Heart right ventricle (tissue), 16 donors: ENCODE measurements at regions not wholly inside any gene's neighbourhood (a gene's known extent, or its start where the extent isn't known, plus 50 kb on each side); places are given as distances from the start of the nearest gene placed in this dataset.

Experiments used
- ATAC-seq, 8 donors: fragments of 200-7000 bp; cut with Tn5 transposase; one replicate each; pipeline ENCODE4 v1.9.1; 2020; ENCODE audit warnings: mild to moderate bottlenecking in 8 of 8, moderate library complexity in 8 of 8, moderate number of reproducible peaks in 1 of 8
- DNase-seq, 2 donors: peaks; one replicate each; pipeline ENCODE4 v3.0.0-alpha.2; 2020
- H3K27ac ChIP-seq, 10 donors: fragments of 200-600 bp; sonication (generic) in 2 of 10; one replicate each; pipeline versions ENCODE4 v1.5.0 to v1.8.0; 2020 to 2022; ENCODE audit warnings: mild to moderate bottlenecking in 3 of 10
- H3K27me3 ChIP-seq, 7 donors: fragments of 200-600 bp; one replicate each; pipeline ENCODE4 v1.8.0; 2021 to 2022; ENCODE audit warnings: mild to moderate bottlenecking in 2 of 7
- H3K36me3 ChIP-seq, 9 donors: fragments of 200-600 bp; sonication (generic) in 1 of 9; one replicate each; pipeline versions ENCODE4 v1.5.0 to v1.8.0; 2020 to 2022; ENCODE audit warnings: mild to moderate bottlenecking in 2 of 9
- H3K4me1 ChIP-seq, 9 donors: fragments of 200-600 bp; sonication (generic) in 1 of 9; one replicate each; pipeline versions ENCODE4 v1.5.0 to v1.8.0; 2020 to 2022; ENCODE audit warnings: mild to moderate bottlenecking in 4 of 9
- H3K4me3 ChIP-seq, 10 donors: fragments of 200-600 bp; sonication (generic) in 2 of 10; one replicate each; pipeline versions ENCODE4 v1.5.0 to v1.8.0; 2020 to 2022; ENCODE audit warnings: mild to moderate bottlenecking in 7 of 10, moderate library complexity in 2 of 10
- H3K9me3 ChIP-seq, 11 donors: fragments of 200-600 bp in 10 of 11; sonication (generic) in 2 of 11; one replicate each; pipeline versions ENCODE4 v1.5.0 to v1.8.0; 2013 to 2022; ENCODE audit warnings: mild to moderate bottlenecking in 2 of 11, control low read depth in 1 of 11, moderate library complexity in 1 of 11
- CTCF ChIP-seq, 9 donors: fragments of 200-600 bp; sonication (generic) in 2 of 9; IDR thresholded peaks; one replicate each; pipeline versions ENCODE4 v1.5.0 to v1.8.0; 2021 to 2022; ENCODE audit warnings: antibody characterized with exemption in 9 of 9, mild to moderate bottlenecking in 5 of 9, moderate library complexity in 1 of 9
- WGBS, 2 donors: extraction: QIAGEN DNeasy Blood & Tissue Kit; methylation state at CpG; one replicate each; pipeline ENCODE4 v1.1.7; 2013; ENCODE audit warnings: inconsistent platforms in 1 of 2; 5-methylcytosine and 5-hydroxymethylcytosine counted together
- intact Hi-C, 10 donors: fragments of 100-400 bp; cut with DNase I; formaldehyde crosslinking; loops; one replicate each; pipeline versions ENCODE4 v1.11.1 to v1.14.2; 2022
- donor health status: Arrhythmogenic right ventricular cardiomyopathy.
- donor health status: ischemic (EF 13 %, LVEDD 7.1; RV severe dilation, severe dysfunction).
- donor health status: healthy with polysubstance abuse.
- donor health status: DM: no; HTN: yes; CAD: no.
- donor health status: DM: no; HTN: no; CAD: no.
- donor health status: ischemic (EF 25% LVEDD 6.9; RV normal size, moderate dysfunction).
- donor health status: ischemic (EF 25% LVEDD 5.7; RV mildly dilated, moderate dysfunction).
- donor health status: healthy.
- donor health status: DM: yes; HTN: yes; CAD: no.
- donor health status: Ischemic cardiomyopathy.
- donor health status: ischemic (EF 35%, LVEDD 5.7; RV mildly dilated, moderate dysfunction).
- donor health status: nonischemic (EF 11% LVEDD 7.7; RV severe dilation, severe dysfunction).
- donor health status: DM: yes; HTN: yes; CAD: no.
- donor health status: PGD.
- donor health status: ischemic (EF 29% LVEDD 5.4; RV normal size, mild dysfunction).
- donor health status: nonischemic (EF 23%, LVEDD 6.1; RV moderate dilation, normal function).

- no peak for TF ChIP-seq CTCF (IDR thresholded peaks at IDR 0.05)
- peak in 1 of 8 donors; percentile 34 for ATAC-seq
- Histone ChIP-seq H3K9me3 (no peaks in the 10 kb centered on the region), H3K27ac (peak overlapping the region in 2 of 10 donors; percentile 18 to 23), H3K27me3 (no peaks in the 10 kb centered on the region), H3K4me1 (peaks cover 0 to 20% (median 11%) of the 10 kb centered on the region in 9 donors), H3K36me3 (no peaks in the 10 kb centered on the region), H3K4me3 (no peak overlapping the region)
- DNase-seq = no peak
- WGBS, 2 donors = 61 to 65% methylated on average over 4 of the region's 4 CpGs
- intact Hi-C loops = no loop called here
These were observed 253.5 kb downstream of the QKI start for GRCh38 chr6:163668061-163668426.

GRCh38 chr6:163667372-163668060, 253.0 kb downstream of the QKI start:
- Histone ChIP-seq H3K36me3 (no peaks in the 10 kb centered on the region), H3K4me3 (no peak overlapping the region), H3K27me3 (no peaks in the 10 kb centered on the region), H3K27ac (peak overlapping the region in 2 of 10 donors; percentile 18 to 64), H3K4me1 (peaks cover 0 to 20% (median 11%) of the 10 kb centered on the region in 9 donors), H3K9me3 (no peaks in the 10 kb centered on the region)
- DNase-seq (peak in 1 of 2 donors; percentile 59), ATAC-seq (peak; percentile 37 to 82 (median 77))
- no peak for TF ChIP-seq CTCF (IDR thresholded peaks at IDR 0.05)
- 57 to 71% methylated on average over 13 of the region's 13 CpGs for WGBS, 2 donors
- intact Hi-C loops = no loop called here

GRCh38 chr6:163665464-163665863, 250.9 kb downstream of the QKI start:
- TF ChIP-seq CTCF (IDR thresholded peaks at IDR 0.05) = no peak
- H3K9me3 ChIP-seq = no peaks in the 10 kb centered on the region
- WGBS, 2 donors = 100% methylated on average over 1 of the region's 1 CpG
- peaks cover 0 to 38% (median 15%) of the 10 kb centered on the region in 9 donors for H3K4me1 ChIP-seq
- ATAC-seq (peak in 1 of 8 donors; percentile 19), DNase-seq (no peak)
- H3K4me3 ChIP-seq = no peak overlapping the region
- H3K27ac ChIP-seq = no peak overlapping the region
- intact Hi-C loops = no loop called here
- no peaks in the 10 kb centered on the region for H3K36me3 ChIP-seq
- H3K27me3 ChIP-seq = no peaks in the 10 kb centered on the region

GRCh38 chr6:163663575-163663974, 249.1 kb downstream of the QKI start:
- ATAC-seq (no peak), DNase-seq (no peak)
- Histone ChIP-seq H3K27ac (no peak overlapping the region), H3K27me3 (no peaks in the 10 kb centered on the region), H3K4me3 (no peak overlapping the region), H3K36me3 (no peaks in the 10 kb centered on the region), H3K4me1 (peaks cover 0 to 38% (median 15%) of the 10 kb centered on the region in 9 donors), H3K9me3 (no peaks in the 10 kb centered on the region)
- WGBS, 2 donors = 76 to 86% methylated on average over 7 of the region's 7 CpGs
- intact Hi-C loops = no loop called here
- no peak for TF ChIP-seq CTCF (IDR thresholded peaks at IDR 0.05)
